ENCODE measurements at regions not wholly inside any gene's neighbourhood (a gene's known extent, or its start where the extent isn't known, plus 50 kb on each side); places are given as distances from the start of the nearest gene placed in this dataset.

DNA sequence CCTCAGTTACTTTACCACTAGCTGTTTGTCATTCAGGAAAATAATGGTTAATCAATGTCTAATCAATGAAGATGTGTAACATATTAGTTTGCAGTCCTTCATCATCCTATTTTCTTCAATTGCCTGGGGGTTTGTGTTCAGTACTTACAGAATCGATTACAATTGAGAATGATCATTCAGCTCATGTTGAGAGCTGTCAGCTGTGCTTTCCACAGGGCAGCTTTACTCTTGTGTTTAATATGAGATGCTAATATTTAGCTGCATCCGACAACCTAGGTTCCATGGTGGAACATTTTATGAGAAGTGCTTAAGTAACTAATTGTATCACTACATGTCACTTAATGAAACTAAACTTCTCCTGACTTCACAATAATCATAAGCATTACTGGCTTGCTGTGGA is 191.9 kb downstream of the GRB14 start:
- Histone ChIP-seq H3K4me3 (no peak overlapping the region), H3K36me3 (no peaks in the 10 kb centered on the region), H3K4me1 (no peaks in the 10 kb centered on the region), H3K27me3 (no peaks in the 10 kb centered on the region), H3K9me3 (no peaks in the 10 kb centered on the region), H3K27ac (no peak overlapping the region)
- no peak for ATAC-seq
- TF ChIP-seq POLR2A (IDR thresholded peaks at IDR 0.05) (no peak), EP300 (IDR thresholded peaks at IDR 0.05) (no peak), POLR2AphosphoS5 (IDR thresholded peaks at IDR 0.05) (no peak)
- TF ChIP-seq, protein P1, sequence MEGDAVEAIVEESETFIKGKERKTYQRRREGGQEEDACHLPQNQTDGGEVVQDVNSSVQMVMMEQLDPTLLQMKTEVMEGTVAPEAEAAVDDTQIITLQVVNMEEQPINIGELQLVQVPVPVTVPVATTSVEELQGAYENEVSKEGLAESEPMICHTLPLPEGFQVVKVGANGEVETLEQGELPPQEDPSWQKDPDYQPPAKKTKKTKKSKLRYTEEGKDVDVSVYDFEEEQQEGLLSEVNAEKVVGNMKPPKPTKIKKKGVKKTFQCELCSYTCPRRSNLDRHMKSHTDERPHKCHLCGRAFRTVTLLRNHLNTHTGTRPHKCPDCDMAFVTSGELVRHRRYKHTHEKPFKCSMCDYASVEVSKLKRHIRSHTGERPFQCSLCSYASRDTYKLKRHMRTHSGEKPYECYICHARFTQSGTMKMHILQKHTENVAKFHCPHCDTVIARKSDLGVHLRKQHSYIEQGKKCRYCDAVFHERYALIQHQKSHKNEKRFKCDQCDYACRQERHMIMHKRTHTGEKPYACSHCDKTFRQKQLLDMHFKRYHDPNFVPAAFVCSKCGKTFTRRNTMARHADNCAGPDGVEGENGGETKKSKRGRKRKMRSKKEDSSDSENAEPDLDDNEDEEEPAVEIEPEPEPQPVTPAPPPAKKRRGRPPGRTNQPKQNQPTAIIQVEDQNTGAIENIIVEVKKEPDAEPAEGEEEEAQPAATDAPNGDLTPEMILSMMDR (IDR thresholded peaks at IDR 0.05), result no peak
- WGBS, 2 donors (ENCODE audit: low coverage in 1 of 2), result 62 to 70% methylated on average over 2 of the region's 2 CpGs

DNA sequence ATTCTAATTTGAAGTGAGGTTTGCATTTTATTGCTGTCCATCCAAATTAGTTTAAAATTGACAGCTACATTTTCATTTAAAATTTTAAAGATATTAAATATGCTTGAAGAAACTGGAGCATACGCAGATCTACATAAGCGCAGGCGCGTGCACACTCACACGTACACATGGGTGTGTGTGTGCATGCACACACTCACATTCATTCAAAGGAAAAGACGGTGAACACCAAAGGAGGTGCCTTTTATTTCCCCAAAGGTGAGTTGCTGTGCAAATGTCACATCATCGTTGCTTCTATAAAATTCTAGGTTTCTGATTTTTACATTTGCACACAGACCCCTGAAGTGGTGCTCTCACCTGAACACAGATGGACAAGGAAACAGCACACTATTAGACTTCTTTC is 194.2 kb downstream of the GRB14 start:
- WGBS, 2 donors (ENCODE audit: low coverage in 1 of 2), result 96% methylated on average over 7 of the region's 7 CpGs
- Histone ChIP-seq H3K27me3 (no peaks in the 10 kb centered on the region), H3K4me3 (no peak overlapping the region), H3K36me3 (no peaks in the 10 kb centered on the region), H3K9me3 (no peaks in the 10 kb centered on the region), H3K27ac (no peak overlapping the region), H3K4me1 (no peaks in the 10 kb centered on the region)
- no peak for TF ChIP-seq EP300 (IDR thresholded peaks at IDR 0.05)
- no peak for ATAC-seq

DNA sequence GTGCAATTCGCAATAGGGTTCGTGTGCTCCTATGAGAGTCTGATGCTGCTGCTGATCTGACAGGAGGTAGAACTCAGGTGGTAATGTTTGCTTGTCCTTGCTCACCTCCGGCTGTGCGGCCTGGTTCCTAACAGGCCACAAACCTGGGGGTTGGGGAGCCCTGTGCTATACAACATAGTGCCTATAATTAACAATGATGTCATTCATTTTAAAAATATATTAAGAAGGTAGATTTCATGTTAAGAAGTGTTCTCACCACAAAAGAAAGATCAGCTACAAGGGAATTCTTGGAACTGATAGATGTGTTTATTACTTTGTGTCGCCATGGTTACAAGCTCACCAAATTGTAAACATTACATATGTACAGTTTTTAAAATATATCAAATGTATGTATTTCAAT is 200.5 kb downstream of the GRB14 start:
- Histone ChIP-seq H3K36me3 (no peaks in the 10 kb centered on the region), H3K27ac (no peak overlapping the region), H3K27me3 (no peaks in the 10 kb centered on the region), H3K9me3 (no peaks in the 10 kb centered on the region), H3K4me1 (no peaks in the 10 kb centered on the region), H3K4me3 (no peak overlapping the region)
- 93% methylated on average over 5 of the region's 5 CpGs for WGBS, 2 donors (ENCODE audit: low coverage in 1 of 2)
- no peak for ATAC-seq
- TF ChIP-seq POLR2A (IDR thresholded peaks at IDR 0.05) (no peak), EP300 (IDR thresholded peaks at IDR 0.05) (no peak), POLR2AphosphoS5 (IDR thresholded peaks at IDR 0.05) (no peak)
- TF ChIP-seq, protein P1 (IDR thresholded peaks at IDR 0.05), result no peak

DNA sequence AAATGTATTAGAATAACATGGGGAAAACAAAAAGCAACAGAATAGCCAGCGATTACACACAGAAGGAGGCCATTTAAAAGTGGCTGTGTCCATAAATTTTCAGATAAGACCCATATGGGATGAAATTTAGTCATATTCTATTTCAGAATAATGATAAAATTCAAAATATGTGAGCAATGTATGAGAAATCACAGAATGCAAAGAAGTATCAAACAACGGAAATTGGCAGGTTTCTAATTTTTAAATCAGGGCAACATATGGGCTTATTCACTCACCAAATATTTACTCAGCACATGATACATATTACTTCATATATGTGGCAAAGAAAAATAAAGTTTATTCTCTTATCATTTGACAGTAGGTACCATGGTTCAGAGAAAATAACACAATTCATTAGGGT is 208.5 kb downstream of the GRB14 start:
- TF ChIP-seq POLR2AphosphoS5 (IDR thresholded peaks at IDR 0.05) (no peak), EP300 (IDR thresholded peaks at IDR 0.05) (no peak), POLR2A (IDR thresholded peaks at IDR 0.05) (no peak)
- TF ChIP-seq, protein P1 (IDR thresholded peaks at IDR 0.05), result no peak
- H3K4me3 ChIP-seq, result no peak overlapping the region
- no peaks in the 10 kb centered on the region for H3K4me1 ChIP-seq
- H3K9me3 ChIP-seq, result no peaks in the 10 kb centered on the region
- no peak overlapping the region for H3K27ac ChIP-seq
- no peak for ATAC-seq
- H3K36me3 ChIP-seq, result no peaks in the 10 kb centered on the region
- no peaks in the 10 kb centered on the region for H3K27me3 ChIP-seq
- 83 to 94% methylated on average over 2 of the region's 2 CpGs for WGBS, 2 donors (ENCODE audit: low coverage in 1 of 2)

DNA sequence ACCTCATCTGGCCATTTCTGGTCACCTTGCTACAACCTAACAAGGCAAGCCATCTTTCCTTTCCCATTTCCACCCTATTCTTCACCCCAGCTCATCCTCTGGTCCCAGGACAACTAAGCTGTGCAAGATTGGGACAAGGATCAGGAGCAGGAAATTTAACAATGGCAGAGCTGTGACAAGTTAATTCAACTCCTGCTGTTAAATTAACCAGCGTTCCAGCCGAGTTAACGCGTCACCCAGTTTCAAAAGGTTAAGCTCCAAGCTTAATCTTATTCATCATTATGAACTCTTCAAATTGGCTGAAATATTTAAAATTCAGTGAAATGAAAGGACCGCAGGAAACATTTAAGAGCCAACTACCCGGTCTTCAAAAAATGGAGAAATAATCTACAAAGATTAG is 231.9 kb downstream of the GRB14 start:
- WGBS, 2 donors (ENCODE audit: low coverage in 1 of 2), result 73 to 82% methylated on average over 4 to 6 of the region's 6 CpGs
- Histone ChIP-seq H3K9me3 (no peaks in the 10 kb centered on the region), H3K4me3 (no peak overlapping the region), H3K27ac (no peak overlapping the region), H3K27me3 (no peaks in the 10 kb centered on the region), H3K4me1 (no peaks in the 10 kb centered on the region), H3K36me3 (no peaks in the 10 kb centered on the region)
- TF ChIP-seq POLR2AphosphoS5 (IDR thresholded peaks at IDR 0.05) (no peak), POLR2A (IDR thresholded peaks at IDR 0.05) (no peak), EP300 (IDR thresholded peaks at IDR 0.05) (no peak)
- TF ChIP-seq, protein P1 (IDR thresholded peaks at IDR 0.05), result no peak
- ATAC-seq, result no peak

DNA sequence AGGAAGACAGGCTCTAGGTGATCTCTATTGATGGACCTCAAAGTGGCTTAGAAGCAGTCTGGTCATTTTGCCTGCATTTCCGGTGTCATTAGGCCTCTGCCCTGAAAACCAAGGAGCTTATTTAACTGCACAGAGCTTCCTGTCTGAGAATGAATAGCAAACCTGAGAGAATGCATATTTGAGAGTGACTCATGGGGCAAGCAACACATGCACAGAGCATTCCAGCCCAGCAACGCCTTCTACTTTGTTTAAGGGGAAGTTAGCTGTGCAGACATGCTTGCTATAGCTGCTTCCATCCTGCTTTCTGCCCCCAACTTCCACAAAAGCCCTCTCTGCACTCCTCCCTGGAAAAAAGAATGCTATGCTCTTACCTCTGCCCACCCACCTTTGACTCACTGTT is 232.8 kb downstream of the GRB14 start:
- 20 to 24% methylated on average over 1 to 2 of the region's 2 CpGs for WGBS, 2 donors (ENCODE audit: low coverage in 1 of 2)
- Histone ChIP-seq H3K9me3 (no peaks in the 10 kb centered on the region), H3K4me1 (no peaks in the 10 kb centered on the region), H3K27ac (no peak overlapping the region), H3K27me3 (no peaks in the 10 kb centered on the region), H3K36me3 (no peaks in the 10 kb centered on the region), H3K4me3 (no peak overlapping the region)
- no peak for TF ChIP-seq POLR2A (IDR thresholded peaks at IDR 0.05)
- no peak for TF ChIP-seq EP300 (IDR thresholded peaks at IDR 0.05)
- TF ChIP-seq POLR2AphosphoS5 (IDR thresholded peaks at IDR 0.05), result no peak
- TF ChIP-seq, protein P1 (IDR thresholded peaks at IDR 0.05), result no peak
- ATAC-seq, result no peak

Data from gastroesophageal sphincter (tissue), 4 donors.